Common myeloid progenitor, CD34-positive (primary cell): ENCODE measurements at regions not wholly inside any gene's neighbourhood (a gene's known extent, or its start where the extent isn't known, plus 50 kb on each side); places are given as distances from the start of the nearest gene placed in this dataset.

Experiments used
- CTCF ChIA-PET: fragments of 350-600 bp; sonication (Branson Sonifier 250); formaldehyde crosslinking; loops from one replicate; lab custom pipeline; 2021; ENCODE audit warnings: antibody characterized with exemption; lab: Charles Lee
- POLR2A ChIA-PET: fragments of 350-600 bp; sonication (Branson Sonifier 250); formaldehyde crosslinking; loops from one replicate; lab custom pipeline; 2021; ENCODE audit warnings: antibody characterized with exemption; lab: Charles Lee
- DNase-seq, 3 donors: peaks; one replicate each; pipeline versions ENCODE4 v3.0.0 to v3.0.0-alpha.2; 2013
- H3K27ac ChIP-seq, 2 experiments: 1 replicate in 1 of 2; 2 replicates in 1 of 2; pipeline ENCODE4 v1.7.0; 2013; ENCODE audit warnings: inconsistent platforms in 2 of 2, low read length in 2 of 2, mild to moderate bottlenecking in 2 of 2, low read depth in 1 of 2, moderate library complexity in 1 of 2; ENCODE audit not compliant: severe bottlenecking in 2 of 2, insufficient read depth in 1 of 2, poor library complexity in 1 of 2
- H3K27me3 ChIP-seq, 5 experiments: replicated peaks in 2 of 5; 1 replicate in 3 of 5; 2 replicates in 2 of 5; pipeline versions ENCODE4 v1.6.1 to v1.7.0; 2013; ENCODE audit warnings: low read length in 4 of 5, mild to moderate bottlenecking in 2 of 5, moderate library complexity in 2 of 5, inconsistent platforms in 1 of 5; ENCODE audit not compliant: insufficient read depth in 5 of 5, control insufficient read depth in 4 of 5
- H3K36me3 ChIP-seq, 4 experiments: 1 replicate in 2 of 4; 2 replicates in 2 of 4; pipeline versions ENCODE4 v1.6.1 to v1.7.0; 2013; ENCODE audit warnings: low read length in 3 of 4, control low read depth in 1 of 4, mild to moderate bottlenecking in 1 of 4; ENCODE audit not compliant: control insufficient read depth in 4 of 4, insufficient read depth in 4 of 4
- H3K4me1 ChIP-seq, 4 experiments: 1 replicate in 3 of 4; 2 replicates in 1 of 4; pipeline versions ENCODE4 v1.6.1 to v1.7.1; 2013; ENCODE audit warnings: low read length in 3 of 4, mild to moderate bottlenecking in 3 of 4, control low read depth in 1 of 4, inconsistent platforms in 1 of 4, moderate library complexity in 1 of 4; ENCODE audit not compliant: control insufficient read depth in 4 of 4, insufficient read depth in 4 of 4; ENCODE audit errors: control extremely low read depth in 1 of 4
- H3K4me3 ChIP-seq, 7 experiments: 1 replicate in 4 of 7; 2 replicates in 3 of 7; pipeline versions ENCODE4 v1.5.1 to v1.7.0; 2013; ENCODE audit warnings: mild to moderate bottlenecking in 7 of 7, low read length in 6 of 7, moderate library complexity in 6 of 7, inconsistent platforms in 2 of 7, low read depth in 2 of 7, control low read depth in 1 of 7; ENCODE audit not compliant: insufficient read depth in 4 of 7, control insufficient read depth in 1 of 7; ENCODE audit errors: extremely low read depth in 1 of 7
- H3K9me3 ChIP-seq, 5 experiments: 1 replicate in 4 of 5; 2 replicates in 1 of 5; pipeline versions ENCODE4 v1.6.1 to v1.7.1; 2013; ENCODE audit warnings: low read length in 4 of 5, mild to moderate bottlenecking in 2 of 5, inconsistent platforms in 1 of 5, low read depth in 1 of 5, moderate library complexity in 1 of 5; ENCODE audit not compliant: control insufficient read depth in 4 of 5, insufficient read depth in 2 of 5; ENCODE audit errors: control extremely low read depth in 1 of 5
- WGBS: methylation state at CpG from one replicate; pipeline ENCODE4 v1.1.5; 2013; ENCODE audit not compliant: insufficient coverage; 5-methylcytosine and 5-hydroxymethylcytosine counted together

- 87% methylated on average over 10 of the region's 10 CpGs for WGBS
- Histone ChIP-seq H3K27ac (no peak overlapping the region), H3K27me3 (peaks cover 0 to 2% (median 0%) of the 10 kb centered on the region in 5 experiments), H3K4me1 (peaks cover 0 to 7% (median 4%) of the 10 kb centered on the region in 4 experiments), H3K9me3 (no peaks in the 10 kb centered on the region), H3K4me3 (no peak overlapping the region), H3K36me3 (no peaks in the 10 kb centered on the region)
- no peak for DNase-seq
- ChIA-PET POLR2A (no interaction called here), CTCF (no interaction called here)
Observed at GRCh38 chr13:40376867-40377535, 289.4 kb downstream of the FOXO1 start.

- peaks cover 0 to 2% (median 0%) of the 10 kb centered on the region in 5 experiments for H3K27me3 ChIP-seq
- ChIA-PET POLR2A (no interaction called here), CTCF (no interaction called here)
- H3K4me1 ChIP-seq = peaks cover 0 to 7% (median 4%) of the 10 kb centered on the region in 4 experiments
- no peak overlapping the region for H3K4me3 ChIP-seq
- WGBS = 99% methylated on average over 8 of the region's 8 CpGs
- DNase-seq = no peak
- H3K9me3 ChIP-seq = no peaks in the 10 kb centered on the region
- no peaks in the 10 kb centered on the region for H3K36me3 ChIP-seq
- no peak overlapping the region for H3K27ac ChIP-seq
Observed at GRCh38 chr13:40377783-40378182, 288.7 kb downstream of the FOXO1 start.

- H3K27ac ChIP-seq = no peak overlapping the region
- H3K36me3 ChIP-seq = no peaks in the 10 kb centered on the region
- peaks cover 0 to 2% (median 0%) of the 10 kb centered on the region in 5 experiments for H3K27me3 ChIP-seq
- no peaks in the 10 kb centered on the region for H3K9me3 ChIP-seq
- no peak overlapping the region for H3K4me3 ChIP-seq
- peaks cover 0 to 5% (median 4%) of the 10 kb centered on the region in 4 experiments for H3K4me1 ChIP-seq
- POLR2A ChIA-PET = no interaction called here
- CTCF ChIA-PET = no interaction called here
- no peak for DNase-seq
- no CpG with 5 or more reads among the region's 3 CpGs for WGBS
Observed at GRCh38 chr13:40379196-40379595, 287.2 kb downstream of the FOXO1 start.

- ChIA-PET POLR2A (no interaction called here), CTCF (interaction anchor here (1.1 kb wide), 1 partner anchor 59 kb away, joined by 3 read pairs; no protein-coding TSS in a partner anchor)
- WGBS = 88% methylated on average over 10 of the region's 10 CpGs
- DNase-seq = no peak
- H3K27ac ChIP-seq = no peak overlapping the region
- no peaks in the 10 kb centered on the region for H3K9me3 ChIP-seq
- H3K27me3 ChIP-seq = peaks cover 0 to 2% (median 0%) of the 10 kb centered on the region in 5 experiments
- H3K4me1 ChIP-seq = peaks cover 0 to 5% (median 4%) of the 10 kb centered on the region in 4 experiments
- H3K4me3 ChIP-seq = no peak overlapping the region
- H3K36me3 ChIP-seq = no peaks in the 10 kb centered on the region
Observed at GRCh38 chr13:40379794-40380578, 286.5 kb downstream of the FOXO1 start.

GRCh38 chr13:40381935-40382764, 284.3 kb downstream of the FOXO1 start:
- Histone ChIP-seq H3K4me1 (peaks cover 0 to under 1% (median 0%) of the 10 kb centered on the region in 4 experiments), H3K27ac (no peak overlapping the region), H3K36me3 (no peaks in the 10 kb centered on the region), H3K27me3 (peaks cover 0 to 2% (median 0%) of the 10 kb centered on the region in 5 experiments), H3K9me3 (no peaks in the 10 kb centered on the region), H3K4me3 (no peak overlapping the region)
- ChIA-PET CTCF (interaction anchor here (1.4 kb wide), 1 partner anchor 20 kb away, joined by 3 read pairs; no protein-coding TSS in a partner anchor), POLR2A (no interaction called here)
- DNase-seq = no peak
- 98% methylated on average over 18 of the region's 27 CpGs for WGBS

GRCh38 chr13:40383132-40383531, 283.3 kb downstream of the FOXO1 start:
- H3K27ac ChIP-seq = no peak overlapping the region
- ChIA-PET POLR2A (interaction anchor here (0.7 kb wide), 1 partner anchor 113 kb away, joined by 3 read pairs; no protein-coding TSS in a partner anchor), CTCF (interaction anchor here (0.6 kb wide), 1 partner anchor 36 kb away, joined by 3 read pairs; no protein-coding TSS in a partner anchor)
- peaks cover 0 to under 1% (median 0%) of the 10 kb centered on the region in 4 experiments for H3K4me1 ChIP-seq
- H3K4me3 ChIP-seq = no peak overlapping the region
- no peak for DNase-seq
- peaks cover 0 to 2% (median 0%) of the 10 kb centered on the region in 5 experiments for H3K27me3 ChIP-seq
- no peaks in the 10 kb centered on the region for H3K36me3 ChIP-seq
- WGBS = 97% methylated on average over 6 of the region's 7 CpGs
- H3K9me3 ChIP-seq = no peaks in the 10 kb centered on the region
